ENCODE measurements at regions not wholly inside any gene's neighbourhood (a gene's known extent, or its start where the extent isn't known, plus 50 kb on each side); places are given as distances from the start of the nearest gene placed in this dataset.

DNA sequence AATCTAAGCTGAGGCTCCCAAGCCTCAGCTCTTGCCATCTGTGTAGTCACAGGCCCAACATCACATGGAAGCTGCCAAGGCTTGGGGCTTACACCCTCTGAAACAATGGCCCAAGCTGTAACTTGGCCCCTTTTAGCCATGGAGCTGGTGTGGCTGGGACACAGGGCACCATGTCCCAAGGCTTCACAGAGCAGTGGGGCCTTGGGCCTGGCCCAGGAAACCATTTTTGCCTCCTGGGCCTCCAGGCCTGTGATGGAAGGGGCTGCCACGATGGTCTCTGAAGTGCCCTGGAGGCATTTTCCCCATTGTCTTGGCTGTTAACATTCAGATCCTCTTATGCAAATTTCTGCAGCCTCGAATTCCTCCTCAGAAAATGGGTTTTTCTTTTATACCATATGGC is 952.3 kb upstream of the GOT2 start:
- no peak for TF ChIP-seq POLR2AphosphoS5 (IDR thresholded peaks at IDR 0.05; ENCODE audit: low read depth, low read length)
- TF ChIP-seq TAF1 (IDR thresholded peaks at IDR 0.05; ENCODE audit: borderline replicate concordance, insufficient read depth, low read length): no peak
- TF ChIP-seq, protein P1, sequence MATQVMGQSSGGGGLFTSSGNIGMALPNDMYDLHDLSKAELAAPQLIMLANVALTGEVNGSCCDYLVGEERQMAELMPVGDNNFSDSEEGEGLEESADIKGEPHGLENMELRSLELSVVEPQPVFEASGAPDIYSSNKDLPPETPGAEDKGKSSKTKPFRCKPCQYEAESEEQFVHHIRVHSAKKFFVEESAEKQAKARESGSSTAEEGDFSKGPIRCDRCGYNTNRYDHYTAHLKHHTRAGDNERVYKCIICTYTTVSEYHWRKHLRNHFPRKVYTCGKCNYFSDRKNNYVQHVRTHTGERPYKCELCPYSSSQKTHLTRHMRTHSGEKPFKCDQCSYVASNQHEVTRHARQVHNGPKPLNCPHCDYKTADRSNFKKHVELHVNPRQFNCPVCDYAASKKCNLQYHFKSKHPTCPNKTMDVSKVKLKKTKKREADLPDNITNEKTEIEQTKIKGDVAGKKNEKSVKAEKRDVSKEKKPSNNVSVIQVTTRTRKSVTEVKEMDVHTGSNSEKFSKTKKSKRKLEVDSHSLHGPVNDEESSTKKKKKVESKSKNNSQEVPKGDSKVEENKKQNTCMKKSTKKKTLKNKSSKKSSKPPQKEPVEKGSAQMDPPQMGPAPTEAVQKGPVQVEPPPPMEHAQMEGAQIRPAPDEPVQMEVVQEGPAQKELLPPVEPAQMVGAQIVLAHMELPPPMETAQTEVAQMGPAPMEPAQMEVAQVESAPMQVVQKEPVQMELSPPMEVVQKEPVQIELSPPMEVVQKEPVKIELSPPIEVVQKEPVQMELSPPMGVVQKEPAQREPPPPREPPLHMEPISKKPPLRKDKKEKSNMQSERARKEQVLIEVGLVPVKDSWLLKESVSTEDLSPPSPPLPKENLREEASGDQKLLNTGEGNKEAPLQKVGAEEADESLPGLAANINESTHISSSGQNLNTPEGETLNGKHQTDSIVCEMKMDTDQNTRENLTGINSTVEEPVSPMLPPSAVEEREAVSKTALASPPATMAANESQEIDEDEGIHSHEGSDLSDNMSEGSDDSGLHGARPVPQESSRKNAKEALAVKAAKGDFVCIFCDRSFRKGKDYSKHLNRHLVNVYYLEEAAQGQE (IDR thresholded peaks at IDR 0.05; ENCODE audit: insufficient read depth in 1 of 2, low read depth in 2 of 2, low read length in 2 of 2): no peak
- no peak for TF ChIP-seq SIN3A (IDR thresholded peaks at IDR 0.05; ENCODE audit: borderline replicate concordance, insufficient read depth, low read length)

Measured in PFSK-1 (cell line).